Mammary epithelial cell (primary cell): ENCODE measurements at regions not wholly inside any gene's neighbourhood (a gene's known extent, or its start where the extent isn't known, plus 50 kb on each side); places are given as distances from the start of the nearest gene placed in this dataset.

Experiments
- CTCF ChIP-seq, 2 donors: IDR thresholded peaks in 1 of 2; conservative IDR thresholded peaks in 1 of 2; 2 replicates each; pipeline ENCODE4 v1.5.1; 2011 to 2012; ENCODE audit warnings: inconsistent platforms in 2 of 2, low read length in 2 of 2, mild to moderate bottlenecking in 2 of 2, control low read depth in 1 of 2, low read depth in 1 of 2; ENCODE audit not compliant: insufficient read depth in 1 of 2; ENCODE audit errors: extremely low read depth in 1 of 2
- EZH2 ChIP-seq: IDR thresholded peaks from 2 replicates; pipeline ENCODE4 v1.6.1; 2012; ENCODE audit warnings: low read length, inconsistent platforms, borderline replicate concordance

DNA sequence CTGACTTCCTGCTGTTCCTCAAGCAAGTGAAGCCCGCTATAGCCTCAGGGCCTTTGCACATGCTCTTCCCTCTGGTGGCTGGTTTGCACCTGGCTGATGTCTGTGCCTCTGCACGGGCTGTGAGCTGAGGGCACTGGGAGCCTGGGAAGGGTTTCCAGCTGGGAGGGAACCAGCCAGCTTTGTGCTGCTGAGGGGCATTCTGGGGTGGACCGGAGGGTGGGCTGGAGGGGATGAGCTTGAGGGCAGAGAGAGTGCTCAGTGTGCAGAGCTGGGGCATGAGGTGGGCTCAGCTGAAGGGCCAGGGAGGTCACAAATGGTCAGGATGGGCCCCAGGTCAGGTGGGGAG, 305.7 kb downstream of the MATN1 start:
- TF ChIP-seq CTCF (conservative IDR thresholded peaks at IDR 0.05 in 1 of 2, IDR thresholded peaks at IDR 0.05 in 1 of 2; ENCODE audit: extremely low read depth in 1 of 2, insufficient read depth in 1 of 2, low read depth in 1 of 2, low read length in 2 of 2) (no peak), EZH2 (no peak)
